Upper lobe of right lung (tissue), 1 donor: ENCODE measurements at regions not wholly inside any gene's neighbourhood (a gene's known extent, or its start where the extent isn't known, plus 50 kb on each side); places are given as distances from the start of the nearest gene placed in this dataset.
"Not testable (repeated sequence)": the region's sequence is repeated elsewhere in the genome, so short reads cannot be mapped to it uniquely, and the experiment has no call there.

ENCODE experiments used
- ATAC-seq: fragments of 200-7000 bp; cut with Tn5 transposase; one replicate; pipeline ENCODE4 v1.9.1; 2020; ENCODE audit warnings: mild to moderate bottlenecking, moderate library complexity
- DNase-seq: peaks from one replicate; pipeline ENCODE4 v3.0.0-alpha.2; 2020
- H3K27ac ChIP-seq: fragments of 200-600 bp; one replicate; pipeline ENCODE4 v1.8.0; 2022
- H3K27me3 ChIP-seq: fragments of 200-600 bp; one replicate; pipeline ENCODE4 v1.8.0; 2022; ENCODE audit warnings: mild to moderate bottlenecking
- H3K36me3 ChIP-seq: fragments of 200-600 bp; one replicate; pipeline ENCODE4 v1.8.0; 2022
- H3K4me1 ChIP-seq: fragments of 200-600 bp; one replicate; pipeline ENCODE4 v1.8.0; 2022
- H3K4me3 ChIP-seq: fragments of 200-600 bp; one replicate; pipeline ENCODE4 v1.8.0; 2022; ENCODE audit warnings: mild to moderate bottlenecking
- H3K9me3 ChIP-seq: fragments of 200-600 bp; one replicate; pipeline ENCODE4 v1.8.0; 2022
- CTCF ChIP-seq: fragments of 200-600 bp; IDR thresholded peaks from one replicate; pipeline ENCODE4 v1.8.0; 2022; ENCODE audit warnings: antibody characterized with exemption
- intact Hi-C: fragments of 100-400 bp; cut with DNase I; formaldehyde crosslinking; loops from one replicate; pipeline ENCODE4 v1.11.0; 2022
- donor health status: DM: no; HTN: yes; CAD: no; lungs with severe emphysema.

GRCh38 chr6:44022671-44023352 lies 104.4 kb downstream of the MRPL14 start:
- Histone ChIP-seq H3K9me3 (no peaks in the 10 kb centered on the region), H3K36me3 (no peaks in the 10 kb centered on the region), H3K4me1 (no peaks in the 10 kb centered on the region), H3K27ac (no peak overlapping the region), H3K27me3 (peaks cover 3% of the 10 kb centered on the region), H3K4me3 (no peak overlapping the region)
- DNase-seq (peak; percentile 34), ATAC-seq (no peak)
- intact Hi-C loops, result no loop called here
- no peak for TF ChIP-seq CTCF

GRCh38 chr6:44022296-44022661 lies 105.0 kb downstream of the MRPL14 start:
- DNase-seq, result peak; percentile 45
- H3K36me3 ChIP-seq, result no peaks in the 10 kb centered on the region
- H3K4me3 ChIP-seq, result no peak overlapping the region
- H3K9me3 ChIP-seq, result no peaks in the 10 kb centered on the region
- H3K27ac ChIP-seq, result no peak overlapping the region
- H3K4me1 ChIP-seq, result no peaks in the 10 kb centered on the region
- intact Hi-C loops, result no loop called here
- TF ChIP-seq CTCF, result no peak
- ATAC-seq, result peak; percentile 63
- H3K27me3 ChIP-seq, result peaks cover 3% of the 10 kb centered on the region

GRCh38 chr6:44021589-44022295 lies 105.5 kb downstream of the MRPL14 start:
- Histone ChIP-seq H3K27me3 (peaks cover 3% of the 10 kb centered on the region), H3K4me1 (no peaks in the 10 kb centered on the region), H3K36me3 (no peaks in the 10 kb centered on the region), H3K4me3 (no peak overlapping the region), H3K9me3 (no peaks in the 10 kb centered on the region), H3K27ac (no peak overlapping the region)
- DNase-seq (peak; percentile 28), ATAC-seq (peak; percentile 14)
- intact Hi-C loops, result no loop called here
- no peak for TF ChIP-seq CTCF

GRCh38 chr6:44020664-44021425 lies 106.4 kb downstream of the MRPL14 start:
- DNase-seq (peak; percentile 18), ATAC-seq (no peak)
- Histone ChIP-seq H3K27ac (no peak overlapping the region), H3K4me1 (no peaks in the 10 kb centered on the region), H3K36me3 (no peaks in the 10 kb centered on the region), H3K4me3 (no peak overlapping the region), H3K9me3 (no peaks in the 10 kb centered on the region), H3K27me3 (peaks cover 3% of the 10 kb centered on the region)
- intact Hi-C loops, result no loop called here
- TF ChIP-seq CTCF, result no peak

- TF ChIP-seq CTCF, result no peak
- Histone ChIP-seq H3K27ac (no peak overlapping the region), H3K36me3 (no peaks in the 10 kb centered on the region), H3K27me3 (peaks cover 3% of the 10 kb centered on the region), H3K4me3 (no peak overlapping the region), H3K4me1 (no peaks in the 10 kb centered on the region), H3K9me3 (no peaks in the 10 kb centered on the region)
- DNase-seq (peak; percentile 30), ATAC-seq (no peak)
- intact Hi-C loops, result no loop called here
Measured at GRCh38 chr6:44020148-44020547, 107.1 kb downstream of the MRPL14 start.

GRCh38 chr6:44017307-44017706 lies 109.9 kb downstream of the MRPL14 start:
- intact Hi-C loops, ATAC-seq, H3K27me3 ChIP-seq: not testable (repeated sequence)

More at GRCh38 chr6:44017307-44017706, 109.9 kb downstream of the MRPL14 start:
- not testable (repeated sequence) for H3K4me1 ChIP-seq, H3K9me3 ChIP-seq, H3K27ac ChIP-seq, H3K36me3 ChIP-seq, H3K4me3 ChIP-seq
- peak; percentile 12 for DNase-seq
